NCI-H82 treated with DMSO at 0.1 percent for 48 hours (cell line): ENCODE measurements at regions not wholly inside any gene's neighbourhood (a gene's known extent, or its start where the extent isn't known, plus 50 kb on each side); places are given as distances from the start of the nearest gene placed in this dataset.
"Not testable (repeated sequence)": the region's sequence is repeated elsewhere in the genome, so short reads cannot be mapped to it uniquely, and the experiment has no call there.

Experiments
- DNase-seq: peaks from one replicate; lab custom pipeline; 2025; ENCODE audit not compliant: unreplicated experiment; lab: John Stamatoyannopoulos, UW

DNA sequence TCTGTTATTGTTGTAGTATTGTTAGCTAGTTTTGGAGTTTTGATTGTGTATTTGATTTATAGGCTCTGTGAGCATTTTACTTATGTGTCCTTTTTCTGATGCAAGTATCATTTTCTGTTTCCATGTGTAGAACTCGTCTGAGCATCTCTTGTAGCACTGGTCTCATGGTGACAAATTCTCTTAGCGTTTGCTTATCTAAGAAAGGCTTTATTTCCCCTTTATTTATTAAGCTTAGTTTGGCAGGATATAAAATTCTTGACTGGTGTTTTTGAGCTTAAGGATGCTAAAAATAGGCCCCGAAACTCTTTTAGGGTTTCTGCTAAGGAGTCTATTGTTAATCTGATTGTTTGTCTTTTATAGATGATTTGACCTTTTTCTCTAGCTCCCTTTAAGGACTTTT, 57.6 kb upstream of the THUMPD2 start:
- no peak for DNase-seq

DNA sequence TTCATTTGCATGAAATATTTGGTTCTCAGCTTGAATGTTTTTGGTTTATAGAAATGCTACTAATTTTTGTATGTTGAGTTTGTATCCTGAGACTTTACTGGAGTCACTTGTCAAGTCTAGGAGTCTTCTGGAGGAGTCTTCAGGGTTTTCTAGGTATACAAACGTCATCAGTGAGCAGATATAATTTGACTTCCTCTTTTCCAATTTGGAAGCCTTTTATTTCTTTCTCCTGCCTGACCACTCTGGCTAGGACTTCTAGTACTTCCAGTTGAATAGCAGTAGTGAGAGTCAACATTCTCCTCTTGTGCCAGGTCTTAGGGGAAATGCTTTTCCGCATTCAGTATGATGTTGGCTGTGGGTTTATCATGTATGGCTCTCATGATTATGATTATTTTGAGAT, 55.4 kb upstream of the THUMPD2 start:
- DNase-seq = no peak

DNA sequence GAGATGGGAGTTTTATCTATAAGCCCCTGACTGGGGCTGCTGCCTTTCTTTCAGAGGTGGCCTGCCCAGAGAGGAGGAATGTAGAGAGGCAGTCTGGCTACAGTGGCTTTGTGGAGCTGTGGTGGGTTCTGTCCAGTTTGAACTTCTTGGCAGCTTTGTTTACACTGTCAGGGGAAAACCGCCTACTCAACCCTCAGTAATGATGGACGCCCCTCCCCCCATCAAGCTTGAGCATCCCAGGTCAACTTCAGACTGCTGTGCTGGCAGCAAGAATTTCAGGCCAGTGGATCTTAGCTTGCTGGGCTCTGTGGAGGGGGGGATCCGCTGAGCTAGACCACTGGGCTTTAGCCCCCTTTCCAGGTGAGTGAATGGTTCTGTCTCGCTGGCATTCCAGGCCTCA, 51.6 kb upstream of the THUMPD2 start:
- not testable (repeated sequence) for DNase-seq
